GM12875 (cell line): ENCODE measurements at regions not wholly inside any gene's neighbourhood (a gene's known extent, or its start where the extent isn't known, plus 50 kb on each side); places are given as distances from the start of the nearest gene placed in this dataset.

Experiments used
- H3K4me3 ChIP-seq: one replicate; pipeline ENCODE4 v1.5.1; 2011; ENCODE audit warnings: low read depth, low read length, control low read depth
- CTCF ChIP-seq: IDR thresholded peaks from 2 replicates; pipeline ENCODE4 v1.5.1; 2011; ENCODE audit warnings: low read depth, mild to moderate bottlenecking, control low read depth, inconsistent platforms, low read length, moderate library complexity, borderline replicate concordance; ENCODE audit not compliant: insufficient read depth

GRCh38 chr7:19369806-19370205 is 224.6 kb upstream of the FERD3L start:
- no peak for TF ChIP-seq CTCF
- H3K4me3 ChIP-seq = no peak overlapping the region

GRCh38 chr7:19369182-19369581 is 224.0 kb upstream of the FERD3L start:
- TF ChIP-seq CTCF = no peak
- no peak overlapping the region for H3K4me3 ChIP-seq

GRCh38 chr7:19368491-19368925 is 223.3 kb upstream of the FERD3L start:
- no peak overlapping the region for H3K4me3 ChIP-seq
- TF ChIP-seq CTCF = no peak

GRCh38 chr7:19364950-19365349 is 219.7 kb upstream of the FERD3L start:
- no peak overlapping the region for H3K4me3 ChIP-seq
- TF ChIP-seq CTCF = no peak

GRCh38 chr7:19362099-19362498 is 216.9 kb upstream of the FERD3L start:
- TF ChIP-seq CTCF = no peak
- H3K4me3 ChIP-seq = no peak overlapping the region

GRCh38 chr7:19353180-19353579 is 208.0 kb upstream of the FERD3L start:
- no peak for TF ChIP-seq CTCF
- H3K4me3 ChIP-seq = no peak overlapping the region

- H3K4me3 ChIP-seq = no peak overlapping the region
- no peak for TF ChIP-seq CTCF
Measured at GRCh38 chr7:19352305-19352695, 207.1 kb upstream of the FERD3L start.
